Thyroid gland (tissue), 4 donors: ENCODE measurements at regions not wholly inside any gene's neighbourhood (a gene's known extent, or its start where the extent isn't known, plus 50 kb on each side); places are given as distances from the start of the nearest gene placed in this dataset.

Experiments
- DNase-seq, 2 donors: peaks; one replicate each; pipeline ENCODE4 v3.0.0-alpha.2; 2019
- H3K27ac ChIP-seq, 3 donors: fragments of 200-600 bp; sonication (generic); 1 replicate in 2 of 3; 2 replicates in 1 of 3; pipeline ENCODE4 v1.5.1; 2016 to 2019; ENCODE audit warnings: mild to moderate bottlenecking in 1 of 3, moderate library complexity in 1 of 3
- H3K27me3 ChIP-seq: fragments of 200-600 bp; sonication (generic); one replicate; pipeline ENCODE4 v1.5.1; 2019
- H3K36me3 ChIP-seq, 2 donors: fragments of 200-600 bp; sonication (generic); one replicate each; pipeline ENCODE4 v1.5.1; 2016 to 2019
- H3K4me1 ChIP-seq, 2 donors: fragments of 200-600 bp; sonication (generic); one replicate each; pipeline ENCODE4 v1.5.1; 2017 to 2019
- H3K4me3 ChIP-seq, 3 donors: fragments of 200-600 bp; sonication (generic); replicated peaks in 1 of 3; 1 replicate in 2 of 3; 2 replicates in 1 of 3; pipeline ENCODE4 v1.5.1; 2016; ENCODE audit warnings: mild to moderate bottlenecking in 1 of 3
- H3K9me3 ChIP-seq: fragments of 200-600 bp; sonication (generic); one replicate; pipeline ENCODE4 v1.5.1; 2017
- POLR2A ChIP-seq, 2 donors: fragments of 450-650 bp; IDR thresholded peaks; one replicate each; pipeline ENCODE4 v1.6.1; 2017; ENCODE audit warnings: antibody characterized with exemption in 2 of 2, mild to moderate bottlenecking in 2 of 2, moderate library complexity in 1 of 2
- WGBS, 2 donors: methylation state at CpG; one replicate each; pipeline ENCODE4 v1.1.5; 2017; 5-methylcytosine and 5-hydroxymethylcytosine counted together
- intact Hi-C: fragments of 100-400 bp; cut with DNase I; formaldehyde crosslinking; loops from one replicate; pipeline ENCODE4 v1.15.1; 2023
- TF ChIP-seq, protein P1 (sequence below), 6 experiments: fragments of 200-600 bp in 3 of 6; fragments of 450-650 bp in 3 of 6; sonication (generic) in 3 of 6; IDR thresholded peaks; one replicate each; pipeline ENCODE4 v1.5.1; 2016 to 2019; ENCODE audit warnings: antibody characterized with exemption in 6 of 6, mild to moderate bottlenecking in 2 of 6, inconsistent platforms in 1 of 6, moderate library complexity in 1 of 6

DNA sequence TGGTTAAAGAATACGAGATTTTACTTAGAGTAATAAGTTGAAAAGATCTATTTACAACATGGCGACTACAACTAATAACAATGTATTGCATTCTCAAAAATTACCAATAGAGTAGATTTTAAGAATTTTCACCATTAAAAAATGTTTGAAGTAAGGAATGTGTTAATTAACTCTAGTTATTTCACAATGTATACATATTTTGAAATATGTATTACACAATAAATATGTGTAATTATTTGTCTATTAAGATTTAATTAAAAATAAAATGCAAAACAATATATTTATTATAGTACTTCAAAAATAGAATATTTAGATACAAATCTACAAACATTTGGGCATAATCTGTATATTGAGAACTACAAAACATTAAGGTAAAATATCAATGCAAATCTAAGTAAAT, 1326.3 kb upstream of the CDH6 start:
- TF ChIP-seq, protein P1, sequence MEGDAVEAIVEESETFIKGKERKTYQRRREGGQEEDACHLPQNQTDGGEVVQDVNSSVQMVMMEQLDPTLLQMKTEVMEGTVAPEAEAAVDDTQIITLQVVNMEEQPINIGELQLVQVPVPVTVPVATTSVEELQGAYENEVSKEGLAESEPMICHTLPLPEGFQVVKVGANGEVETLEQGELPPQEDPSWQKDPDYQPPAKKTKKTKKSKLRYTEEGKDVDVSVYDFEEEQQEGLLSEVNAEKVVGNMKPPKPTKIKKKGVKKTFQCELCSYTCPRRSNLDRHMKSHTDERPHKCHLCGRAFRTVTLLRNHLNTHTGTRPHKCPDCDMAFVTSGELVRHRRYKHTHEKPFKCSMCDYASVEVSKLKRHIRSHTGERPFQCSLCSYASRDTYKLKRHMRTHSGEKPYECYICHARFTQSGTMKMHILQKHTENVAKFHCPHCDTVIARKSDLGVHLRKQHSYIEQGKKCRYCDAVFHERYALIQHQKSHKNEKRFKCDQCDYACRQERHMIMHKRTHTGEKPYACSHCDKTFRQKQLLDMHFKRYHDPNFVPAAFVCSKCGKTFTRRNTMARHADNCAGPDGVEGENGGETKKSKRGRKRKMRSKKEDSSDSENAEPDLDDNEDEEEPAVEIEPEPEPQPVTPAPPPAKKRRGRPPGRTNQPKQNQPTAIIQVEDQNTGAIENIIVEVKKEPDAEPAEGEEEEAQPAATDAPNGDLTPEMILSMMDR (IDR thresholded peaks at IDR 0.05) = no peak
- no peak for TF ChIP-seq POLR2A (IDR thresholded peaks at IDR 0.05)
- intact Hi-C loops = no loop called here
- WGBS, 2 donors = 73 to 87% methylated on average over 2 of the region's 2 CpGs
- Histone ChIP-seq H3K9me3 (no peaks in the 10 kb centered on the region), H3K4me3 (no peak overlapping the region), H3K27ac (no peak overlapping the region), H3K27me3 (no peaks in the 10 kb centered on the region), H3K4me1 (no peaks in the 10 kb centered on the region), H3K36me3 (no peaks in the 10 kb centered on the region)
- no peak for DNase-seq

GRCh38 chr5:29853711-29854220, 1339.7 kb upstream of the CDH6 start:
- no peak for DNase-seq
- intact Hi-C loops = no loop called here
- WGBS, 2 donors = 35% methylated on average over 2 of the region's 2 CpGs
- no peaks in the 10 kb centered on the region for H3K27me3 ChIP-seq
- H3K27ac ChIP-seq = no peak overlapping the region
- no peak overlapping the region for H3K4me3 ChIP-seq
- H3K36me3 ChIP-seq = no peaks in the 10 kb centered on the region
- H3K9me3 ChIP-seq = no peaks in the 10 kb centered on the region
- TF ChIP-seq POLR2A (IDR thresholded peaks at IDR 0.05) = no peak
- TF ChIP-seq, protein P1 (IDR thresholded peaks at IDR 0.05) = no peak
- H3K4me1 ChIP-seq = no peaks in the 10 kb centered on the region

- H3K36me3 ChIP-seq = no peaks in the 10 kb centered on the region
- H3K27me3 ChIP-seq = no peaks in the 10 kb centered on the region
- no peak for TF ChIP-seq POLR2A (IDR thresholded peaks at IDR 0.05)
- TF ChIP-seq, protein P1 (IDR thresholded peaks at IDR 0.05) = no peak
- DNase-seq = no peak
- H3K4me3 ChIP-seq = no peak overlapping the region
- no peak overlapping the region for H3K27ac ChIP-seq
- WGBS, 2 donors = 92 to 95% methylated on average over 2 of the region's 2 CpGs
- H3K4me1 ChIP-seq = no peaks in the 10 kb centered on the region
- no peaks in the 10 kb centered on the region for H3K9me3 ChIP-seq
- intact Hi-C loops = no loop called here
Measured at GRCh38 chr5:29852329-29852728, 1341.2 kb upstream of the CDH6 start.

DNA sequence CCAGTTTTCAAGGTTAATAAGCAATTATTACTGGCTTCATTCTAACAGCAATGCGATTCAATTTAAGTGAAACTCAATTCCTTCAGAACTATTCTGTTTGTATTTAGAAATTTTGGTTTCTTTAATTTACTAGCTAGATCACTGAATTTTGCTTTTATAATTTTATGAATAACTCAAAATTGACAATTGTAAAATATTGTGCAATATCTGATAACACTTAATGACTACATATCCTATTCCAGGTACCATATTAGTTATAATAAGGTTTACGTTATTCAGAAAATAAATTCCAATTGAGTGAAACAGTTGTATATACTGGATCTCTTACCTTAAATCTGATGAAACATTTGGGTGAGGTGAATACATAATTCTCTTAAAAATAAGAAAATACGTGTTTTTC, 1348.3 kb upstream of the CDH6 start:
- Histone ChIP-seq H3K4me1 (no peaks in the 10 kb centered on the region), H3K4me3 (no peak overlapping the region), H3K27me3 (no peaks in the 10 kb centered on the region), H3K9me3 (no peaks in the 10 kb centered on the region), H3K36me3 (no peaks in the 10 kb centered on the region), H3K27ac (no peak overlapping the region)
- intact Hi-C loops = no loop called here
- DNase-seq = no peak
- WGBS, 2 donors = 96 to 98% methylated on average over 3 of the region's 3 CpGs
- no peak for TF ChIP-seq POLR2A (IDR thresholded peaks at IDR 0.05)
- TF ChIP-seq, protein P1 (IDR thresholded peaks at IDR 0.05) = no peak

DNA sequence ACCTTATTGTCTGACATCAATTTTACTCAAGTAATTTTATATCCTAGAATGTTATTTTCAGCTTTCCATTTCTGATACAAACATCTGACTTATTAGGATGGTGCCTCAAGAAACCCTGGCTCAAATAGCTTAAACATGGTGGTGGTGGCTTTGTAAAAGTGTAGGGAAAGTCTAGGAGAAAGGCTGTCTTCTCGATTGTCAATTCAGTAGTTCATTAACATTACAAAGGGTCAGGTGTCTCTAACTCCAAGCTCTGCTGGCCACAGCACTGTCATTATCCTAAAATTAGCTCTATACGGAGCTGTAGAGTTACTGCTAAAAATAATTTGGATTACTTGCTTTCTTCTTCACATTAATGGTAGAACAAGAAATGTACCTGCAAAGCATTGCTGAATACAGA, 1360.1 kb upstream of the CDH6 start:
- TF ChIP-seq, protein P1 (IDR thresholded peaks at IDR 0.05) = no peak
- no peak for TF ChIP-seq POLR2A (IDR thresholded peaks at IDR 0.05)
- WGBS, 2 donors = 56 to 67% methylated on average over 2 of the region's 2 CpGs
- no peak overlapping the region for H3K4me3 ChIP-seq
- DNase-seq = no peak
- no peak overlapping the region for H3K27ac ChIP-seq
- intact Hi-C loops = no loop called here
- H3K36me3 ChIP-seq = no peaks in the 10 kb centered on the region
- H3K9me3 ChIP-seq = no peaks in the 10 kb centered on the region
- no peaks in the 10 kb centered on the region for H3K4me1 ChIP-seq
- H3K27me3 ChIP-seq = no peaks in the 10 kb centered on the region
